Esophagus squamous epithelium (tissue), 5 donors: ENCODE measurements at regions not wholly inside any gene's neighbourhood (a gene's known extent, or its start where the extent isn't known, plus 50 kb on each side); places are given as distances from the start of the nearest gene placed in this dataset.

Source experiments
- DNase-seq: peaks from one replicate; lab custom pipeline; 2025; lab: John Stamatoyannopoulos, UW
- H3K27ac ChIP-seq, 4 donors: fragments of 200-600 bp; sonication (generic); one replicate each; pipeline ENCODE4 v1.5.1; 2016 to 2019; ENCODE audit warnings: mild to moderate bottlenecking in 1 of 4
- H3K27me3 ChIP-seq, 4 donors: fragments of 200-600 bp; sonication (generic); 1 replicate in 3 of 4; 2 replicates in 1 of 4; pipeline versions ENCODE4 v1.5.1 to v1.6.0; 2017 to 2021; ENCODE audit warnings: antibody characterized with exemption in 1 of 4
- H3K36me3 ChIP-seq, 3 donors: fragments of 200-600 bp; sonication (generic); one replicate each; pipeline ENCODE4 v1.5.1; 2016 to 2019
- H3K4me1 ChIP-seq, 3 donors: fragments of 200-600 bp; sonication (generic); one replicate each; pipeline ENCODE4 v1.5.1; 2017 to 2019
- H3K4me3 ChIP-seq, 4 donors: fragments of 200-600 bp; sonication (generic); 1 replicate in 3 of 4; 2 replicates in 1 of 4; pipeline ENCODE4 v1.5.1; 2016 to 2019; ENCODE audit warnings: mild to moderate bottlenecking in 2 of 4, moderate library complexity in 1 of 4
- H3K9me3 ChIP-seq, 3 donors: fragments of 200-600 bp; sonication (generic); one replicate each; pipeline ENCODE4 v1.5.1; 2016 to 2019
- CTCF ChIP-seq, 6 experiments: fragments of 450-650 bp in 4 of 6; fragments of 200-600 bp in 2 of 6; sonication (generic) in 2 of 6; IDR thresholded peaks; one replicate each; pipeline ENCODE4 v1.5.1; 2016 to 2019; ENCODE audit warnings: antibody characterized with exemption in 6 of 6, mild to moderate bottlenecking in 4 of 6, moderate library complexity in 4 of 6
- POLR2A ChIP-seq, 4 donors: fragments of 450-650 bp; IDR thresholded peaks; one replicate each; pipeline ENCODE4 v1.6.1; 2017; ENCODE audit warnings: antibody characterized with exemption in 4 of 4, mild to moderate bottlenecking in 4 of 4, moderate library complexity in 3 of 4
- WGBS, 2 donors: methylation state at CpG; one replicate each; pipeline ENCODE4 v1.1.5; 2018; 5-methylcytosine and 5-hydroxymethylcytosine counted together
- intact Hi-C: fragments of 100-400 bp; cut with DNase I; formaldehyde crosslinking; loops from one replicate; pipeline ENCODE4 v1.15.0; 2022
- donor health status: DM: yes; HTN: yes; CAD: no.

DNA sequence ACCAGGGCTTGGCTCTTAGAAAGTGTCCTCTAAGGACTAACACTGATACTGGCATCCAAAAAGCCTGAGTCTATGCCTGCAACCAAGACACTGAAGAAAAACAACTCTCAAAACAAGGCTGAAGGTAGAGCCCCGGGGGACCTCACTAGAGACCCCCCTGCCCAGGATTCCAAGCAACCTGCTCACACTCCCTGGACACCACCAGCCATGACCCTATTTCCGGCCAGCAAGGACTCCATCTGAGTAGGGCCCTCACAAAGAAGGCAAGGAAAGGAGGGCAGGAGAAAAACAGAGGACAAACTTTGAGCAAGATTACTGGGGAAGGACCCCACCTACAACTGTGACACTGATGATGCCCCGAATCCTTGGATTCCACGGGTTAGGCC is 343.1 kb downstream of the NPHP4 start:
- intact Hi-C loops = no loop called here
- DNase-seq = no peak
- peaks cover 0 to 68% (median 0%) of the 10 kb centered on the region in 4 donors for H3K27me3 ChIP-seq

DNA sequence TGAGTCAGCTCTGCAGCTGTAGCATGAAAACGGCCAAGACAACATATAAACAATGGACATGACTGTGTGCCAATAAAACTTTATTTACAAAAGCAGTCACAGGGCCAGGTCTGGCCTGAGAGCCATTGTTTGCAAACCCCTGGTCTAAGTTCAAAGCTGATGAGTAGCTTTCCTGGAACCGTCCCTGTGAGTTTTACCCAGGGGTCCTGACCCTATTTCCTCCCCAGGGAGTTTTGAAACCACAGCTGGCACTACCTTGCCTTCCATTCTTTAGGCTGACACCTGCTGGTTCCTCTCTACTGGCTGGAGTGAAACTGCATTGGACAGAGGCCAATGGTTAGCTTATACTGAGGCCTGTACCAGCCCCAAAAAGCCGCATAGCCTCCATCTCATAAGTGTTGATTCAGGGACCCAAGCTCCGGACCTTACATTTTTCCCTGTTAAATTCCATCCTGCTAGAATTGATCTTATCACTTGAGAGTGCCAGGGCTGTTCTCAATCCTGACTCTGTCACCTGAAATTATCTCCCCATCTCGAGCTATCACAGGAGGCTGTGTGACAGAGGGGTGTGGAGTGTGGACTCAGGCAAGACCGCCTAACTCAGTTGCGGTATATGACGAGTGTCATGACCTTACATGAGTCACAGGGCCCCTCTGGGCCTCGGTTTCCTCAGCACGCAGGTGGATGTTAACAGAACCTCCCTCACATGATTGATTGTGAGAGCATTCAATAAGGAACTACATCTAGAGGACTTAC is 343.6 kb downstream of the NPHP4 start:
- Histone ChIP-seq H3K27ac (no peak overlapping the region), H3K36me3 (no peaks in the 10 kb centered on the region), H3K4me3 (no peak overlapping the region), H3K4me1 (peaks cover 7 to 25% (median 18%) of the 10 kb centered on the region in 3 donors), H3K27me3 (peaks cover 0 to 74% (median 0%) of the 10 kb centered on the region in 4 donors), H3K9me3 (no peaks in the 10 kb centered on the region)
- 64 to 80% methylated on average over 8 to 10 of the region's 10 CpGs for WGBS, 2 donors
- TF ChIP-seq CTCF (IDR thresholded peaks at IDR 0.05) (no peak), POLR2A (IDR thresholded peaks at IDR 0.05) (no peak)
- DNase-seq = no peak
- intact Hi-C loops = no loop called here

More for the DNA sequence above, 343.1 kb downstream of the NPHP4 start:
- Histone ChIP-seq H3K27ac (no peak overlapping the region), H3K9me3 (no peaks in the 10 kb centered on the region), H3K4me1 (peaks cover 7 to 25% (median 18%) of the 10 kb centered on the region in 3 donors), H3K4me3 (no peak overlapping the region), H3K36me3 (no peaks in the 10 kb centered on the region)
- 87 to 91% methylated on average over 4 of the region's 4 CpGs for WGBS, 2 donors
- no peak for TF ChIP-seq CTCF (IDR thresholded peaks at IDR 0.05)
- TF ChIP-seq POLR2A (IDR thresholded peaks at IDR 0.05) = no peak

DNA sequence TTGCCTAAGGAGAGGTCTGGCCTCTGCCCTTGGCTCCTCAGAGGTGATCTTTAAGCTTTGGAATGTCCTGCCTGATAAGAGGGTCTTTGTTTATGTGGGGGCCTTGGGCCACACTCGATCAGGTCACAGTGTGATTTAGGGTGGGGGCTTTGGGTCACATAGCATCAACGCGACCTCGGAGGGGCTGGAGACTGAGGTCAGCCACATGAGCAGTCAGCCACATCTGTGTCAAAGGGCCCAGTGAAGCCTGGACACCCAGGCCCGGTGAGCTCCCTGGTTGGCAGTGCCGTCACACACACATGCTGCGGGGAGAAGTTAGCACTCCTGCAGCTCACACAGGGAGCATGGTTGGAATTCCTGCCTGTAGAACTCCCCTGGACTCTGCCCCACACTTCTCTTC is 345.0 kb downstream of the NPHP4 start:
- 66 to 73% methylated on average over 3 to 4 of the region's 7 CpGs for WGBS, 2 donors
- Histone ChIP-seq H3K4me1 (peaks cover 7 to 14% (median 9%) of the 10 kb centered on the region in 3 donors), H3K36me3 (no peaks in the 10 kb centered on the region), H3K27me3 (peaks cover 0 to 67% (median 0%) of the 10 kb centered on the region in 4 donors), H3K9me3 (no peaks in the 10 kb centered on the region), H3K27ac (no peak overlapping the region), H3K4me3 (no peak overlapping the region)
- DNase-seq = no peak
- intact Hi-C loops = no loop called here
- TF ChIP-seq POLR2A (IDR thresholded peaks at IDR 0.05) = no peak
- no peak for TF ChIP-seq CTCF (IDR thresholded peaks at IDR 0.05)

DNA sequence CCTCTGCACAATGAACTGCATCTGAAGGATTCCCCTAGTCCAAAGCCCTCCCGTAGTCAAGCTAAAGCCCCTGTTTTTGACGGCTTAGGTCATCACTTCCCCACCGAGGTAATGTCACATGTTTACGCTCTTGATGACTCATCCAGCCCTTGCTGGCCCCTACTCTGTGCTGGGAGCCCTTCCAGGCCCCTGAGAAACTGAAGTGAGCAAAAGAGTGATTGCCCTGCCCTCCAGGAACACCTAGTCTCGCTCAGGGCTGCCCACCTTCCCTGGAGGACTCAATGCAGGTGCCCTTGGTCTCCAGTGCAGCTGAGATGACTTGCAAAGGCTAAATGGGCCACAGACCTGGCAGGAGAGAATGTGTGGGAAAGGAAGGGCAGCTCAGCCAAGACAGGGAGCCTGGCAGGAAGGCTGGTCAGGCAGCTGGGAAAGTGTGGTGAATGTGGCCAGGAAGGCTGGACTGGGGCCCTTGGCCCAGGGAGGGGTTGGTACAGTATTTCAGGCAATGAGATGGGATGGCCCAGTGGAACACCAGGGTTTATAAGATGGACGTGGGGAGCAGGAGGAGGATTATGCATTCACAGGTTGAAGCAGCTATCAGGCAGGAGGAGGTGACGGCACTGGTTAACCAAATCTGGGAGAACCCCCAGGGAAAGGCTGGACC is 345.6 kb downstream of the NPHP4 start:
- TF ChIP-seq CTCF (IDR thresholded peaks at IDR 0.05) (no peak), POLR2A (IDR thresholded peaks at IDR 0.05) (no peak)
- WGBS, 2 donors = 54 to 67% methylated on average over 2 to 4 of the region's 7 CpGs
- Histone ChIP-seq H3K9me3 (no peaks in the 10 kb centered on the region), H3K27ac (no peak overlapping the region), H3K27me3 (peaks cover 0 to 61% (median 0%) of the 10 kb centered on the region in 4 donors), H3K36me3 (no peaks in the 10 kb centered on the region), H3K4me1 (peaks cover 3 to 8% (median 3%) of the 10 kb centered on the region in 3 donors), H3K4me3 (no peak overlapping the region)
- DNase-seq = no peak
- intact Hi-C loops = no loop called here

DNA sequence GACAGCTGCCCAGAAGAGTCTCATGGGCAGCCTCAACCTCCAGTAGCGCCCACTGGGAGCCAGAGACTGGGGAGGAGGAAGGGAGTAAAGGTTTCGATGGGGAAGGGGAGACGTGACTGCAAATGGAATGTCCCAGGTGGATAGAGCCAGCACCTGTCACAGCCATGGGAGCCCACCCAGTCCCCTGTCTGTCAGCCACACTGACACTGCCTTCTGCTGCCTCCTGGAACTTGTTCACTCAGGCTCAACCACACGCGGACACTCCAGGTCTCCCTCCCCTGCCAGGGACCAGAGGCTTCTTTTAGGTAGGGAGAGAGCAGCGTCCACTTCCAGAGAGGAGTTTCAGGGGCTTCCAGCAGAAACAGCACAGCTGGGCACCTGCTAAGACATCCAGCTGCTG is 346.3 kb downstream of the NPHP4 start:
- intact Hi-C loops = no loop called here
- 81 to 87% methylated on average over 5 to 6 of the region's 6 CpGs for WGBS, 2 donors
- TF ChIP-seq POLR2A (IDR thresholded peaks at IDR 0.05) (no peak), CTCF (IDR thresholded peaks at IDR 0.05) (no peak)
- H3K27ac ChIP-seq = no peak overlapping the region
- H3K36me3 ChIP-seq = no peaks in the 10 kb centered on the region
- DNase-seq = no peak
- H3K4me1 ChIP-seq = peaks cover 0 to 1% (median 0%) of the 10 kb centered on the region in 3 donors
- H3K9me3 ChIP-seq = no peaks in the 10 kb centered on the region
- peaks cover 0 to 59% (median 0%) of the 10 kb centered on the region in 4 donors for H3K27me3 ChIP-seq
- no peak overlapping the region for H3K4me3 ChIP-seq
